ENCODE measurements at regions not wholly inside any gene's neighbourhood (a gene's known extent, or its start where the extent isn't known, plus 50 kb on each side); places are given as distances from the start of the nearest gene placed in this dataset.

DNA sequence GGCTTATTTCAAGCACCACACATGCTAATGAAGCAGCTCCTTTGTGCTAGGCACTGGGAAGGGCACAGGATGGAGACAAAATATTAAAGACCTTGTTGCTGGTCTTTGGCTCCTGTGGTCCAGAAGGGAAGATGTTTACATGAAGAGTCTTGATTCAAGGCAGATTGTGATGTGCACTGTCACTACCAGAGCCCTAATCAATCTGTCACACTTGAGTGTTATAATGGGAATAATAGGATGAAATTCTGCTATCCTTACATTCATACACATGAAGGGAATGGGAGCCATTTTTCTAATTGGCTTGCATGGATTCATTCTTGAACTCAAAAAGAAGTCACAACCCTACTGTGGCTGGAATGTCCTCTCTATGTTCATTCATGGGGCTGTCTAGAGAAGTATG is 203.0 kb downstream of the SEC61B start:
- DNase-seq (ENCODE audit: low read depth in 1 of 2, low spot score in 1 of 2), result no peak
- H3K4me3 ChIP-seq (replicated peaks; ENCODE audit: insufficient read depth, low read length), result no peak overlapping the region
- no peak overlapping the region for H3K27ac ChIP-seq (replicated peaks)
- TF ChIP-seq REST (IDR thresholded peaks at IDR 0.05; ENCODE audit: insufficient replicate concordance, low read depth) (no peak), POLR2AphosphoS5 (IDR thresholded peaks at IDR 0.05; ENCODE audit: low read depth) (no peak), SPI1 (IDR thresholded peaks at IDR 0.05; ENCODE audit: borderline replicate concordance, low read depth) (no peak), GABPA (IDR thresholded peaks at IDR 0.05; ENCODE audit: low read depth) (no peak)
- TF ChIP-seq, protein P1, sequence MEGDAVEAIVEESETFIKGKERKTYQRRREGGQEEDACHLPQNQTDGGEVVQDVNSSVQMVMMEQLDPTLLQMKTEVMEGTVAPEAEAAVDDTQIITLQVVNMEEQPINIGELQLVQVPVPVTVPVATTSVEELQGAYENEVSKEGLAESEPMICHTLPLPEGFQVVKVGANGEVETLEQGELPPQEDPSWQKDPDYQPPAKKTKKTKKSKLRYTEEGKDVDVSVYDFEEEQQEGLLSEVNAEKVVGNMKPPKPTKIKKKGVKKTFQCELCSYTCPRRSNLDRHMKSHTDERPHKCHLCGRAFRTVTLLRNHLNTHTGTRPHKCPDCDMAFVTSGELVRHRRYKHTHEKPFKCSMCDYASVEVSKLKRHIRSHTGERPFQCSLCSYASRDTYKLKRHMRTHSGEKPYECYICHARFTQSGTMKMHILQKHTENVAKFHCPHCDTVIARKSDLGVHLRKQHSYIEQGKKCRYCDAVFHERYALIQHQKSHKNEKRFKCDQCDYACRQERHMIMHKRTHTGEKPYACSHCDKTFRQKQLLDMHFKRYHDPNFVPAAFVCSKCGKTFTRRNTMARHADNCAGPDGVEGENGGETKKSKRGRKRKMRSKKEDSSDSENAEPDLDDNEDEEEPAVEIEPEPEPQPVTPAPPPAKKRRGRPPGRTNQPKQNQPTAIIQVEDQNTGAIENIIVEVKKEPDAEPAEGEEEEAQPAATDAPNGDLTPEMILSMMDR (IDR thresholded peaks at IDR 0.05; ENCODE audit: insufficient read depth, low read length), result no peak
- H3K27me3 ChIP-seq (ENCODE audit: insufficient read depth, poor library complexity, severe bottlenecking), result no peaks in the 10 kb centered on the region

DNA sequence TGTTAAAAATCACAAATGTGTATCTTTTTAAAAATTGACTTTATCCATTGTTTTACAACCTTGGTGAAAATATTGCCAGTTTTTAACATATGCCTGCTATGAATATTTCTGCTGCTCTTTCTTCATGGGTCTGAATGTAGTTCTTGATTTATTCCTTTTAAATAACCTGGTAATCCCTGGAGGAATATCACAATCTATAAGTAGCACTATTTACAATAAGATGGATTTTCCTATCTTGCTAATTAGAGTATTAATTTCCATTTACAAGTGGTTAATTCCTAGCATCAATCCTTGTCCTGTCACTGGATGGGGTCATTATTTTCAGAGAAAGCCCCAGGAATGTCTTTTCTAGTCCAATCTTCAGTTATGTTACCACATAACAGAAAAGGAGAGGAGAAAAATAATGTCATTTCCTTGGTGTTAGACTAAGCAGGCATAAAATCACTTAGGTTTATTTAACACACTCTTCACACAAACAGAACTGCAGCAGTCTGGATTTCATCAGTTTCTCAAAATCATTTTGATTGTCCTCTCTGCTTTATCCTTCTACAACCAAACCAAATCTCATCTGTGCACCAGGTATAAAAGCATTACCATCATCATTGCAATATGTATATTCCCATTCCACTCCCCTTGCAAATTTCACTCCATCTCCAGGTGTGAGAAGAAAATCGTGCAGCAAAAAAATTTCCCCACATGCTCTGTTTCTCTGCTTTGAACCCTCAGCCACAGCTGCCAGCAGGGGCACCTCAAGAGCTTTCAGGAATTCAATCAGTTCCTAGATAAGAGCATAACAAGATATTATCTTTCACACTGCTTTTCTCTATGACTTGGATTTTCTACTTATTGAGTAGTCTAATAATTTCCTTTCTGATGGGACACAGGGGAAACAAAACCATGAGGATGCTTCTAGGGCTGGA is 204.1 kb downstream of the SEC61B start:
- TF ChIP-seq POLR2AphosphoS5 (IDR thresholded peaks at IDR 0.05; ENCODE audit: low read depth) (no peak), SPI1 (IDR thresholded peaks at IDR 0.05; ENCODE audit: borderline replicate concordance, low read depth) (no peak), REST (IDR thresholded peaks at IDR 0.05; ENCODE audit: insufficient replicate concordance, low read depth) (no peak), GABPA (IDR thresholded peaks at IDR 0.05; ENCODE audit: low read depth) (no peak)
- TF ChIP-seq, protein P1 (IDR thresholded peaks at IDR 0.05; ENCODE audit: insufficient read depth, low read length), result no peak
- H3K27ac ChIP-seq (replicated peaks), result no peak overlapping the region
- no peak for DNase-seq (ENCODE audit: low read depth in 1 of 2, low spot score in 1 of 2)
- no peaks in the 10 kb centered on the region for H3K27me3 ChIP-seq (ENCODE audit: insufficient read depth, poor library complexity, severe bottlenecking)
- no peak overlapping the region for H3K4me3 ChIP-seq (replicated peaks; ENCODE audit: insufficient read depth, low read length)

- no peak for DNase-seq (ENCODE audit: low read depth in 1 of 2, low spot score in 1 of 2)
- Histone ChIP-seq H3K27me3 (ENCODE audit: insufficient read depth, poor library complexity, severe bottlenecking) (no peaks in the 10 kb centered on the region), H3K4me3 (replicated peaks; ENCODE audit: insufficient read depth, low read length) (no peak overlapping the region), H3K27ac (replicated peaks) (no peak overlapping the region)
- TF ChIP-seq REST (IDR thresholded peaks at IDR 0.05; ENCODE audit: insufficient replicate concordance, low read depth), result no peak
- no peak for TF ChIP-seq GABPA (IDR thresholded peaks at IDR 0.05; ENCODE audit: low read depth)
- TF ChIP-seq POLR2AphosphoS5 (IDR thresholded peaks at IDR 0.05; ENCODE audit: low read depth), result no peak
- no peak for TF ChIP-seq SPI1 (IDR thresholded peaks at IDR 0.05; ENCODE audit: borderline replicate concordance, low read depth)
- TF ChIP-seq, protein P1 (IDR thresholded peaks at IDR 0.05; ENCODE audit: insufficient read depth, low read length), result no peak
These were observed 205.2 kb downstream of the SEC61B start for GRCh38 chr9:99427260-99427659.

Data from HL-60 (cell line).